Activated T-helper 17 cell treated with anti-CD3 and anti-CD28 coated beads, Interleukin-2, amount 50 U/mL, for 72 hours (primary cell): ENCODE measurements at regions not wholly inside any gene's neighbourhood (a gene's known extent, or its start where the extent isn't known, plus 50 kb on each side); places are given as distances from the start of the nearest gene placed in this dataset.
"Not testable (repeated sequence)": the region's sequence is repeated elsewhere in the genome, so short reads cannot be mapped to it uniquely, and the experiment has no call there.

Source experiments
- ATAC-seq: fragments of 150-1000 bp; cut with Tn5 transposase; replicated peaks from 2 replicates; pipeline ENCODE4 v1.10.0; 2021; ENCODE audit warnings: mild to moderate bottlenecking, moderate library complexity
- H3K27ac Mint-ChIP-seq: one replicate; pipeline ENCODE4 v1.8.0; 2022; ENCODE audit warnings: mixed read lengths
- H3K27me3 Mint-ChIP-seq: one replicate; pipeline ENCODE4 v1.8.0; 2022; ENCODE audit warnings: mixed read lengths
- H3K36me3 Mint-ChIP-seq: one replicate; pipeline ENCODE4 v1.8.0; 2022; ENCODE audit warnings: low read depth, mild to moderate bottlenecking, mixed read lengths
- H3K4me1 Mint-ChIP-seq: one replicate; pipeline ENCODE4 v1.8.0; 2022; ENCODE audit warnings: mixed read lengths
- H3K4me3 Mint-ChIP-seq: one replicate; pipeline ENCODE4 v1.8.0; 2022; ENCODE audit warnings: mild to moderate bottlenecking, mixed read lengths
- H3K9me3 Mint-ChIP-seq: one replicate; pipeline ENCODE4 v1.8.0; 2022; ENCODE audit warnings: mixed read lengths

DNA sequence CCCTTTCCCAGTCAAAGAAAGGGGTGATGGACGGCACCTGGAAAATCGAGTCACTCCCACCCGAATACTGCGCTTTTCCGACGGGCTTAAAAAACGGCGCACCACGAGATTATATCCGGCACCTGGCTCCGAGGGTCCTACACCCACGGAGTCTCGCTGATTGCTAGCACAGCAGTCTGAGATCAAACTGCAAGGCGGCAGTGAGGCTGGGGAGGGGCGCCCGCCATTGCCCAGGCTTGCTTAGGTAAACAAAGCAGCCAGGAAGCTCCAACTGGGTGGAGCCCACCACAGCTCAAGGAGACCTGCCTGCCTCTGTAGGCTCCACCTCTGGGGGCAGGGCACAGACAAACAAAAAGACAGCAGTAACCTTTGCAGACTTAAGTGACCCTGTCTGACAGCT is 317.7 kb upstream of the GJE1 start:
- H3K27ac Mint-ChIP-seq, H3K27me3 Mint-ChIP-seq, H3K9me3 Mint-ChIP-seq, H3K4me3 Mint-ChIP-seq, H3K36me3 Mint-ChIP-seq, H3K4me1 Mint-ChIP-seq, ATAC-seq: not testable (repeated sequence)

DNA sequence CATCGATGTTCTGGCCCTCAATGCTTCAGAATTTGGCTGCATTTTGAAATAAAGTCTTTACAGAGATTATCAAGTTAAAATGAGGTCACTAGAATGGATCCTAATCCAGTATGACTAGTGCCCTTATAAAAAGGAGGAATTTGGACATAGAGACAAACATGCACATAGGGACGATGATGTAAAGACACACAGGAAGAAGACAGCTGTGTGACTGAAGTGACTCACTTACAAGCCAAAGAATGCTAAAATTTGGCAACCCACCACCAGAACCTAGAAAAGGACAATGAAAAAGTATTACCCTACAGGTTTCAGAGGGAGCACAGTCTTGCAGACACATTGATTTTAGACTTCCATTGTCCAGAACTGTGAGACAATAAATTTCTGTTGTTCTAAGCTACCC is 322.8 kb upstream of the GJE1 start:
- no peak overlapping the region for H3K4me3 Mint-ChIP-seq
- no peaks in the 10 kb centered on the region for H3K9me3 Mint-ChIP-seq
- ATAC-seq: no peak
- H3K27me3 Mint-ChIP-seq: no peaks in the 10 kb centered on the region
- H3K36me3 Mint-ChIP-seq: no peaks in the 10 kb centered on the region
- H3K27ac Mint-ChIP-seq: no peak overlapping the region
- no peaks in the 10 kb centered on the region for H3K4me1 Mint-ChIP-seq

DNA sequence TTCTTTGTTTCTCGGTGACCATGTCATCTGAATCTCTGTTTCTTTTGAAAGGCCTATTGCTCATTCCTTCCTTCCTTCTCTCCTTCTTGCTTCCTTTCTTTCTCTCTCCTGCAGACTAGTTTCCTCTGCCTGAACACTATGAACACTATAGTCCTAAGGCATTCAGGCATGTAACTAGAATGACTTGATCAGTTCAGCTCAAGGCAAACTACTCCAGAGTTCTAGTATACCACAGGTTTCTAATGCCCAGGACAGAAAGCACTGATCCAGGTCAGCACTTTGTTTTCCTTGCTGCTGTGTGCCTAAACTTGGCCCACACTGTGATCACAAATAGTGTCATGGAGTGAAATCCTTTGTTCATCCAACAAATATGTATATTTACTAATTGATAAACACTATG is 324.1 kb upstream of the GJE1 start:
- Mint-ChIP-seq H3K9me3 (no peaks in the 10 kb centered on the region), H3K36me3 (no peaks in the 10 kb centered on the region), H3K4me1 (no peaks in the 10 kb centered on the region), H3K27ac (no peak overlapping the region), H3K27me3 (no peaks in the 10 kb centered on the region), H3K4me3 (no peak overlapping the region)
- ATAC-seq: no peak

DNA sequence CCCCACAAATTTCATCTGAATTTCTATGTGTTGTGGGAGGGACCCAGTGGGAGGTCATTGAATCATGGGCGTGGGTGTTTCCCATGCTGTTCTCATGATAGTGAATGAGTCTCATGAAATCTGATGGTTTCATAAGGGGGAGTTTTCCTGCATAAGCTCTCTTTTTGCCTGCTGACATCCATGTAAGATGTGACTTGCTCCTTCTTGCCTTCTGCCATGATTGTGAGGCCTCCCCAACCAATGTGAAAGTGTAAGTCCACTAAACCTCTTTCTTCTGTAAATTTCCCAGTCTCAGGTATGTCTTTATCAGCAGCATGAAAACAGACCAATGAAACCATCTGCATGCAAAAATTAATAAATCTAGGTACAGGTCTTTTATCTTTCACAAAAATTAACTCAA is 331.8 kb upstream of the GJE1 start:
- H3K27me3 Mint-ChIP-seq, H3K36me3 Mint-ChIP-seq, H3K4me1 Mint-ChIP-seq, H3K4me3 Mint-ChIP-seq, ATAC-seq, H3K27ac Mint-ChIP-seq: not testable (repeated sequence)
- H3K9me3 Mint-ChIP-seq: peaks cover 10% of the 10 kb centered on the region

DNA sequence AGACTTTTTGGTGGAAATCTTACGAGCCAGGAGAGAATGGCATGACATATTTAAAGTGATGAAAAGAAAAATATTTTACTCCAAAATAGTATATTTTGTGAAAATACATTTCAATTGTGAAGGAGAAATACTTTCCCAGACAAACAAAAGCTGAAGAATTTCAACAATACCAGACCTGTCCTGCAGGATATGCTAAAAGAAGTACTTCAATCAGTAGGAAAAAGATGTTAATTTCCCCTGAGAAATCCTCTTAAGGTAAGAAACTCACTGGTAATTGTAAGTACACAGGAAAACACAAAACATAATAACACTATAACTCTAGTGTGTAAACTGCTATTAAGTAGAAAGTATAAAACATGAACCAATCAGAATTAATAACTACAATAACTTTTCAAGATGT is 341.8 kb upstream of the GJE1 start:
- H3K27ac Mint-ChIP-seq: no peak overlapping the region
- no peaks in the 10 kb centered on the region for H3K4me1 Mint-ChIP-seq
- no peaks in the 10 kb centered on the region for H3K36me3 Mint-ChIP-seq
- no peak for ATAC-seq
- H3K4me3 Mint-ChIP-seq: no peak overlapping the region
- peaks cover 4% of the 10 kb centered on the region for H3K9me3 Mint-ChIP-seq
- H3K27me3 Mint-ChIP-seq: no peaks in the 10 kb centered on the region

DNA sequence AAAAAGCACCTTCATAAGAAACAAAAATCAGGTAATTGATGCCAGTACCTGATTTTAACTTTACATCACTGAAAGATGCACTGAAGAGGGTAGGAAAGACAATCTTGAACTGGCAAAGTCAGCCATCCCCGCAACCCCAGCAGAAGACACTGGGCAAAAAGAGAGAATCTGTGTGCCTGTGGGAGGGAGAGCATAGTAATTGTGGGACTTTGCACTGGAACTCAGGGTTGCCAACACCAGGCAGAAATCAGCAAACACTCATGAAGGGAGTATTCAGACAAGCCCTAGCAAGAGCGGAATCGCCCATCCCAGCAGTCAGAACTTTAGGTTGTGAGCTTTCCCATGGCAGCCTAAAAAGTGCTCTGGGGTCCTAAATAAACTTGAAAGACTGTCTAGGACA is 344.6 kb upstream of the GJE1 start:
- H3K4me1 Mint-ChIP-seq: no peaks in the 10 kb centered on the region
- no peak overlapping the region for H3K4me3 Mint-ChIP-seq
- peaks cover 4% of the 10 kb centered on the region for H3K9me3 Mint-ChIP-seq
- no peak for ATAC-seq
- H3K36me3 Mint-ChIP-seq: no peaks in the 10 kb centered on the region
- H3K27me3 Mint-ChIP-seq: no peaks in the 10 kb centered on the region
- H3K27ac Mint-ChIP-seq: no peak overlapping the region

DNA sequence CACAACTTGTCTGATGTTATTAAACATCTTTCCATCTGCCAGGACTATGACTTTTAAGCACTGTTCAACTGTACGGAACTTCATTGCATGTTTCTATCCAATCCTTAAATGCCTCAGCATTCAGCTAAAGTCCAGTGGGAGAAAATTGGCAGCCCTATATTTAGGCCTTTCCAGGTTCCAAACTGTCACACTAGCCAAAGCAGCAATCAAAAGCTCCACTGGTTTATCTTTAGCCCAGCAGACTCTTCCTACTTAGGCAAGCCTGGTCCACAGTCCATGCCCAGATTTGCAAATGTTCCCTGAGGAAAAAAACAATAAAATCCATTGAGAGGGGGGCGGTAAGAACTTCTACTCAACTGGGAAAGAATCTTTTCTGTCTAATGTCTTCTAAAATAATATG is 349.1 kb upstream of the GJE1 start:
- no peaks in the 10 kb centered on the region for H3K27me3 Mint-ChIP-seq
- H3K36me3 Mint-ChIP-seq: no peaks in the 10 kb centered on the region
- no peak for ATAC-seq
- no peak overlapping the region for H3K27ac Mint-ChIP-seq
- no peak overlapping the region for H3K4me3 Mint-ChIP-seq
- no peaks in the 10 kb centered on the region for H3K9me3 Mint-ChIP-seq
- H3K4me1 Mint-ChIP-seq: no peaks in the 10 kb centered on the region

DNA sequence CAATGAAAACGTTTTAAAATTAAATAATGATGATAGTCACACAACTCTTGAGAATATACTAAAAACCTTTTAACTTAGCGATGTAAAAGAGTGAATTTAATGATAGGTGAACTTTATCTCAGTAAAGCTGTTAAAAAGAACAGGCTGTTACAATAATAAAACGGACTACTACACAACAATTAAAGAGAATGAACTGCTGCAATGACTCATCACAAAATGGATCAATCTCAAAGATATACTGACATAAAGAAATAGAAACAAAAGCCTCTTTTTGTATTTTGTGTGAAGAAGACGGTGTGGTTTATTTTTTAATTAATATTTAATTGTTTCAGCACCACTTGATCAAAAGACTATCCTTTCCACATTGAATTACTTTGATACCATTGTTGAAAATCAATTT is 352.4 kb upstream of the GJE1 start:
- H3K4me1 Mint-ChIP-seq: no peaks in the 10 kb centered on the region
- no peaks in the 10 kb centered on the region for H3K9me3 Mint-ChIP-seq
- no peak overlapping the region for H3K4me3 Mint-ChIP-seq
- H3K27ac Mint-ChIP-seq: no peak overlapping the region
- no peaks in the 10 kb centered on the region for H3K36me3 Mint-ChIP-seq
- no peaks in the 10 kb centered on the region for H3K27me3 Mint-ChIP-seq
- ATAC-seq: no peak

DNA sequence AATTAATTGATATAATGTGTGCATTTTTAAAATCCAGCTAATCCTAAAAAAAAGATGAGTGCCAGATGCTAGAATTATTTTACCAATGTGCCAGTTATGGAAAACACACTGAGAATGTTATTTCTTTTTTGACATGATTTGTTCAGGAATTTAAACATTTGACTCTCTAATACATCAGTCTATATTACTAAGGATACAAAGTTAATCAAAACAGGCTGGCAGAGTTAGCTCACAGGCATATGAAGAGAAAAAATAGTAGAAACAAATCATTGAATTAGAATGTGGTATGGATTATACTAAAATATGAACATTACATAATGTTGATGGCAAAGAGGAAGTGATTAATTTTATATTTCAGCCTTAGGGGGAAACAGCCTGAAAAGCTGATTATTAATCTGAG is 368.3 kb upstream of the GJE1 start:
- no peaks in the 10 kb centered on the region for H3K27me3 Mint-ChIP-seq
- no peak overlapping the region for H3K4me3 Mint-ChIP-seq
- ATAC-seq: no peak
- H3K36me3 Mint-ChIP-seq: no peaks in the 10 kb centered on the region
- H3K27ac Mint-ChIP-seq: no peak overlapping the region
- peaks cover 3% of the 10 kb centered on the region for H3K9me3 Mint-ChIP-seq
- H3K4me1 Mint-ChIP-seq: no peaks in the 10 kb centered on the region

DNA sequence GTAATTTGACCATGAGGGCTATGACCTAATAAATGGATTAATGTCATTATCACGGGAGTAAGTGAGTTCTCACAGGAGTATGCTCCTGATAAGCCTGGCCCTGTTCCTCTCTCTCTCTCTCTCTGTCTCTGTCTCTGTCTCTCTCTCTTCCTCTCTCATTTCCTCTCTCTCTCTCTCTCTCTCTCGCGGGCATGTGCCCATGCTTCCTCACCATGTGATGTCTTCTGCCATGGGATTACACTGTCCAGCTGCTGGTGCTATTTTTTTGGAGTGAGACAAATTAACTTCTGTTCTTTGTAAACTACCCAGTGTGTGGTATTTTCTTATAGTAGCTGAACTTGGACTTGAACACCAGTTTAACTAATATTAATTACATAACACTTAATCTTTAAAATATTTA is 374.3 kb upstream of the GJE1 start:
- H3K36me3 Mint-ChIP-seq: no peaks in the 10 kb centered on the region
- H3K27ac Mint-ChIP-seq: no peak overlapping the region
- peaks cover 3% of the 10 kb centered on the region for H3K9me3 Mint-ChIP-seq
- no peak overlapping the region for H3K4me3 Mint-ChIP-seq
- H3K4me1 Mint-ChIP-seq: no peaks in the 10 kb centered on the region
- no peak for ATAC-seq
- no peaks in the 10 kb centered on the region for H3K27me3 Mint-ChIP-seq

DNA sequence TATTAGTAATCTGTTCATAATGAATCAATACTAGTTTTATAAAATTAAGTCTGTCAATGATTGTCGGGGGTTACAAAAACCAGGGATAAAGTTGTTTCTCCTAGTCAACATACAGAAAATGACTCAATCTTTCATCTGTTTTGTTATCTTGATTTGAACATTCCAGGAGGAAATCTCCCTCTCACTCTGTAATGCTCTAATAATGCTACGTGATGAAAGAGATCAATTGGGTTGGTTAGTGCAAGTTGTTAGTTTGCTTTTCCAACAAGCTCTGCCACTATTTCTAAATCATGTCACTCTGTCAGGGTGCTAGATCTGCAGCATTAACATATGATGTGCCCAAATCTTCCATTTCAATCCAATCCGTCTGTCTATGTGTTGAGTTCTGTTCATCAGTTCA is 379.5 kb upstream of the GJE1 start:
- no peaks in the 10 kb centered on the region for H3K9me3 Mint-ChIP-seq
- H3K4me1 Mint-ChIP-seq: peaks cover 4% of the 10 kb centered on the region
- no peak overlapping the region for H3K4me3 Mint-ChIP-seq
- no peak overlapping the region for H3K27ac Mint-ChIP-seq
- no peak for ATAC-seq
- no peaks in the 10 kb centered on the region for H3K36me3 Mint-ChIP-seq
- no peaks in the 10 kb centered on the region for H3K27me3 Mint-ChIP-seq

DNA sequence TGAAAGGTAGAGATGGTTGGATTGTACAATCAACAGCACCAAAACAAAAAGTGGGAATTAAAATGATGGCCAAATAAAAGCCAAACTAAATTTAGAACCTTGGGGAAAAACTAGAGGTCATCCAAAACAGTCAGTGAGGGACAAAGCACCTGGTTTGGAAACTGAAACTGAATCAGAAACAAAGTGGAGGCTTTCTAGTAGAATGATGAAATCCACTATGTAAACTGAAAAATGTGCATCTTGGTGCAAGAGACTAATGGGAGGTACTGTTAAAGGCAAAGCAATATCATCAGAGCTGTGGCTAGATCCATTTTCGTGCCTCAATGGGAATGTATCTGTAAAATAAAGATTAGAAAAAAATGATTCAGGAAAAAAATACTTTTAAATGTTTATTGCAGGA is 380.0 kb upstream of the GJE1 start:
- no peaks in the 10 kb centered on the region for H3K9me3 Mint-ChIP-seq
- no peaks in the 10 kb centered on the region for H3K27me3 Mint-ChIP-seq
- no peaks in the 10 kb centered on the region for H3K36me3 Mint-ChIP-seq
- no peak for ATAC-seq
- peaks cover 4% of the 10 kb centered on the region for H3K4me1 Mint-ChIP-seq
- no peak overlapping the region for H3K27ac Mint-ChIP-seq
- H3K4me3 Mint-ChIP-seq: no peak overlapping the region

DNA sequence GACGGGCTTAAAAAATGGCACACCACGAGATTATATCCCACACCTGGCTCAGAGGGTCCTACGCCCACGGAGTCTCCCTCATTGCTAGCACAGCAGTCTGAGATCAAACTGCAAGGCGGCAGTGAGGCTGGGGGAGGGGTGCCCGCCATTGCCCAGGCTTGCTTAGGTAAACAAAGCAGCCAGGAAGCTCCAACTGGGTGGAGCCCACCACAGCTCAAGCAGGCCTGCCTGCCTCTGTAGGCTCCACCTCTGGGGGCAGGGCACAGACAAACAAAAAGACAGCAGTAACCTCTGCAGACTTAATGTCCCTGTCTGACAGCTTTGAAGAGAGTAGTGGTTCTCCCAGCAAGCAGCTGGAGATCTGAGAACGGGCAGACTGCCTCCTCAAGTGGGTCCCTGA is 386.4 kb upstream of the GJE1 start:
- ATAC-seq, H3K36me3 Mint-ChIP-seq, H3K4me3 Mint-ChIP-seq, H3K27me3 Mint-ChIP-seq, H3K4me1 Mint-ChIP-seq, H3K9me3 Mint-ChIP-seq, H3K27ac Mint-ChIP-seq: not testable (repeated sequence)

DNA sequence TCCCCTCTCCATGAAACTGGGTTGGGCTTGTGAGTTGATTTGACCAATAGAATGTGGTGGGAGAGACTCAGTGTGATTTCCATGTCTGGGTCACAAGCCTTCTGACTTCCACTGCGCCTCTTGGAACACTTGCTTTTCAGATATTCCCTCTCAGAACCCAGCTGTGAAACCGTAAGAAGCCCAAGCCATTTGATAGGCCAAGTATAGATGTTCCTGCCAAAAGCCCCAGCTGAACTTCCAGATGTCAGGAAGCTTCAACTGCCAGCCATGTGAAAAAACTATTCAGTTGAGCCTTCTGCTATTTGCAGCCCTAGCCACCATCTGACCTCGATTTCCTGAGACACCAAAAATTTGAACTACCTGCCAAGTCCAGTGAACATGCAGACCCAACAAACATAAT is 387.8 kb upstream of the GJE1 start:
- Mint-ChIP-seq H3K27me3 (no peaks in the 10 kb centered on the region), H3K9me3 (no peaks in the 10 kb centered on the region), H3K4me3 (no peak overlapping the region), H3K36me3 (no peaks in the 10 kb centered on the region), H3K27ac (no peak overlapping the region), H3K4me1 (no peaks in the 10 kb centered on the region)
- ATAC-seq: no peak

DNA sequence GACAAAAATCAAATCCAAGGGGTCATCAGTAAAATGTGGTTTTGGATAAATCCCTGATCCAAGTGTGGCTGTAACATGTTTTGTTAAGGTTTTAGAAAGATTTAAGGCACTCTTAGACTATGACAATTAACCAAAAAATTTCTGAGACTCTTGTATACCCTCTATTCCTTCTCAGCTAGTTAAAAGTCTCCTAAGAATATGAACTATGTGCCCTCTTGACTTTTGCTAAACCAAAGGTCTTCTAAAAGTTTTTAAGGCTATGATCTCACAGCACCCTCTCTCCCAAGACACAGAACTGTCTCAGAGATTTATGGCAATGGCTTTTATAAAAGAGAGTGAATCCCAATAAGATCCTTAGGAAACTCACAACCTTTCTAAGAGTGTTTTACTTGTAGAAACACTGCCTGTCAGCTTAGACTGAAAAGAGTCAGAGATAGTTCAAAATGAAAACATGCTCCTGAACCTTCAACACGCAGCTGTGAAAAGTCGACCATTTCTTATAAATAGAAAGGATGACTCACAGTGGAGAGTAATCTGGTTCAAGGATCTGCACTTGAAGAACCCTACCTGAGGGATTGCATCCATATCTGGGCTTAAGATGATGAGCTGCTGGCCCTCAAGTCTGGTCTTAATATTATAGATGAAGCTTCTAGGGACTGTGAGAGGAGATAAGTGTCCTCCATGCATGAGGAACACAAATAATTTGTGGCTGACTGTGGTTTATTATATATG is 388.4 kb upstream of the GJE1 start:
- no peaks in the 10 kb centered on the region for H3K9me3 Mint-ChIP-seq
- H3K36me3 Mint-ChIP-seq: no peaks in the 10 kb centered on the region
- no peak overlapping the region for H3K4me3 Mint-ChIP-seq
- no peaks in the 10 kb centered on the region for H3K4me1 Mint-ChIP-seq
- no peak overlapping the region for H3K27ac Mint-ChIP-seq
- ATAC-seq: no peak
- peaks cover 3% of the 10 kb centered on the region for H3K27me3 Mint-ChIP-seq

DNA sequence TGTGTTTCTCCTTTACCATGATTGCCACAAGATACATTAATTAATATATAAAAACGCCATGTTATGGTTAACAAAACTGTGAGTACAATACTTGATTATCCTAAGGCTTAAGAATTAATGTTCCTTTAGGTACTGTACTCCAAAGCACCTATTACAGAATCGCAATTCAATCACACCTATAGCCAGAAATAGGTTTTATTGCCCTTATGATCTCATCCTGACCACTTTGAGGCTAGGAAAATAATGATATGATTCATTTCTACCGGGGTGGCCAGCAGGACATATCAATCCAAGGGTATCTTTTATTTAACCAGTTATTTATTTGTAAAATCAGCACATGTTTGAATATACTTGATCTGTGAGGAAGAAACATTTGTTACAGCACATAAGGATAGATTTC is 396.6 kb upstream of the GJE1 start:
- no peak overlapping the region for H3K4me3 Mint-ChIP-seq
- no peaks in the 10 kb centered on the region for H3K9me3 Mint-ChIP-seq
- H3K27me3 Mint-ChIP-seq: peaks cover 3% of the 10 kb centered on the region
- ATAC-seq: no peak
- H3K36me3 Mint-ChIP-seq: no peaks in the 10 kb centered on the region
- no peaks in the 10 kb centered on the region for H3K4me1 Mint-ChIP-seq
- H3K27ac Mint-ChIP-seq: no peak overlapping the region
